H1 (cell line): ENCODE measurements at regions not wholly inside any gene's neighbourhood (a gene's known extent, or its start where the extent isn't known, plus 50 kb on each side); places are given as distances from the start of the nearest gene placed in this dataset.

Experiments
- CTCF ChIA-PET: fragments of 300-600 bp; sonication (Branson Sonifier 250); formaldehyde crosslinking; loops from one replicate; lab custom pipeline; 2021; ENCODE audit not compliant: partially characterized antibody; lab: Charles Lee
- POLR2A ChIA-PET: fragments of 300-600 bp; sonication (Branson Sonifier 250); formaldehyde crosslinking; loops from one replicate; lab custom pipeline; 2021; ENCODE audit warnings: inconsistent platforms; ENCODE audit not compliant: partially characterized antibody; lab: Charles Lee
- DNase-seq, 2 experiments: peaks; one replicate each; pipeline versions ENCODE4 v3.0.0 to v3.0.0-alpha.2; 2010 to 2022; ENCODE audit warnings: low spot score in 2 of 2, low read depth in 1 of 2, mixed read lengths in 1 of 2
- FAIRE-seq: peaks from 2 replicates; lab custom pipeline; 2011; peaks lifted over from hg19 to GRCh38; lab: Jason Lieb, UNC
- H2AFZ ChIP-seq: 2 replicates; pipeline ENCODE4 v1.8.1; 2012; ENCODE audit warnings: low read length, inconsistent platforms
- H2AK5ac ChIP-seq: 2 replicates; pipeline ENCODE4 v1.6.1; 2013; ENCODE audit warnings: low read depth, low read length
- H2BK120ac ChIP-seq: replicated peaks from 2 replicates; pipeline ENCODE3; 2013; ENCODE audit warnings: low read depth, low read length, inconsistent platforms
- H2BK12ac ChIP-seq: 2 replicates; pipeline ENCODE4 v1.6.1; 2013; ENCODE audit warnings: low read depth, low read length
- H2BK15ac ChIP-seq: 2 replicates; pipeline ENCODE4 v1.6.1; 2013; ENCODE audit warnings: low read length
- H2BK20ac ChIP-seq: 2 replicates; pipeline ENCODE4 v1.6.1; 2013; ENCODE audit warnings: low read length
- H2BK5ac ChIP-seq: 2 replicates; pipeline ENCODE4 v1.6.1; 2013; ENCODE audit warnings: low read depth, low read length
- H3K14ac ChIP-seq: 2 replicates; pipeline ENCODE4 v1.6.1; 2013; ENCODE audit warnings: inconsistent platforms; ENCODE audit not compliant: insufficient read length
- H3K18ac ChIP-seq: 2 replicates; pipeline ENCODE4 v1.6.1; 2013; ENCODE audit warnings: low read length; ENCODE audit errors: extremely low read depth
- H3K23ac ChIP-seq: 2 replicates; pipeline ENCODE4 v1.6.1; 2013; ENCODE audit warnings: inconsistent platforms; ENCODE audit not compliant: insufficient read length
- H3K23me2 ChIP-seq: 2 replicates; pipeline ENCODE4 v1.6.1; 2013; ENCODE audit warnings: low read depth, low read length
- H3K27ac ChIP-seq: 2 replicates; pipeline ENCODE4 v1.6.1; 2011; ENCODE audit warnings: low read depth, low read length, inconsistent platforms
- H3K27me3 ChIP-seq, 4 experiments: replicated peaks in 1 of 4; 1 replicate in 1 of 4; 2 replicates in 3 of 4; pipeline versions ENCODE4 v1.6.1 to v1.8.1; 2011 to 2013; ENCODE audit warnings: low read length in 3 of 4, mild to moderate bottlenecking in 3 of 4, inconsistent platforms in 2 of 4, mixed read lengths in 2 of 4, moderate library complexity in 1 of 4; ENCODE audit not compliant: control insufficient read depth in 3 of 4, insufficient read depth in 3 of 4; ENCODE audit errors: extremely low read depth in 1 of 4
- H3K36me3 ChIP-seq, 4 experiments: 2 replicates each; pipeline versions ENCODE4 v1.6.1 to v1.8.1; 2011 to 2013; ENCODE audit warnings: mild to moderate bottlenecking in 4 of 4, low read length in 3 of 4, moderate library complexity in 2 of 4, control low read depth in 1 of 4, inconsistent platforms in 1 of 4; ENCODE audit not compliant: insufficient read depth in 4 of 4, control insufficient read depth in 2 of 4
- H3K4ac ChIP-seq: replicated peaks from 2 replicates; pipeline ENCODE3; 2013; ENCODE audit warnings: low read length, low read depth, mixed read lengths, inconsistent platforms; ENCODE audit not compliant: insufficient read length
- H3K4me1 ChIP-seq, 4 experiments: replicated peaks in 1 of 4; 1 replicate in 1 of 4; 2 replicates in 3 of 4; pipeline versions ENCODE4 v1.6.1 to v1.8.1; 2011 to 2013; ENCODE audit warnings: low read length in 3 of 4, inconsistent platforms in 2 of 4, mixed read lengths in 1 of 4; ENCODE audit not compliant: insufficient read depth in 4 of 4, control insufficient read depth in 3 of 4
- H3K4me2 ChIP-seq, 2 experiments: 2 replicates each; pipeline versions ENCODE4 v1.6.1 to v1.8.1; 2011 to 2013; ENCODE audit warnings: low read depth in 2 of 2, low read length in 2 of 2, control low read depth in 1 of 2, inconsistent platforms in 1 of 2, mild to moderate bottlenecking in 1 of 2; ENCODE audit not compliant: insufficient read depth in 1 of 2
- H3K4me3 ChIP-seq, 4 experiments: fragments of 200-600, 300-600 bp in 1 of 4; sonication (generic), shearing (Covaris generic), sonication (Bioruptor Twin) in 1 of 4; 2 replicates each; pipeline versions ENCODE4 v1.5.1 to v1.8.1; 2011 to 2016; ENCODE audit warnings: low read length in 4 of 4, low read depth in 3 of 4, control low read depth in 2 of 4, inconsistent platforms in 2 of 4, mild to moderate bottlenecking in 2 of 4, mixed read lengths in 1 of 4, moderate library complexity in 1 of 4; ENCODE audit not compliant: insufficient read depth in 2 of 4; ENCODE audit errors: extremely low read depth in 1 of 4
- H3K56ac ChIP-seq: replicated peaks from 2 replicates; pipeline ENCODE3; 2013; ENCODE audit warnings: low read depth, mild to moderate bottlenecking, mixed read lengths, low read length, inconsistent platforms; ENCODE audit not compliant: insufficient read length
- H3K79me1 ChIP-seq: 2 replicates; pipeline ENCODE4 v1.6.1; 2013; ENCODE audit warnings: low read depth, low read length, control low read depth
- H3K79me2 ChIP-seq, 2 experiments: 2 replicates each; pipeline versions ENCODE4 v1.6.1 to v1.8.1; 2012 to 2013; ENCODE audit warnings: low read length in 2 of 2, mild to moderate bottlenecking in 2 of 2, inconsistent platforms in 1 of 2; ENCODE audit not compliant: insufficient read depth in 2 of 2, control insufficient read depth in 1 of 2
- H3K9ac ChIP-seq, 4 experiments: replicated peaks in 1 of 4; 1 replicate in 1 of 4; 2 replicates in 3 of 4; pipeline versions ENCODE4 v1.6.1 to v1.8.1; 2011 to 2013; ENCODE audit warnings: low read depth in 3 of 4, low read length in 3 of 4, control low read depth in 2 of 4, mild to moderate bottlenecking in 2 of 4, moderate library complexity in 2 of 4, inconsistent platforms in 1 of 4; ENCODE audit errors: extremely low read depth in 1 of 4
- H3K9me3 ChIP-seq, 2 experiments: 2 replicates each; pipeline versions ENCODE4 v1.6.1 to v1.8.1; 2012 to 2013; ENCODE audit warnings: mild to moderate bottlenecking in 2 of 2, moderate library complexity in 2 of 2, control low read depth in 1 of 2, inconsistent platforms in 1 of 2, low read depth in 1 of 2, low read length in 1 of 2, mixed read lengths in 1 of 2; ENCODE audit not compliant: insufficient read depth in 2 of 2
- H4K20me1 ChIP-seq, 2 experiments: replicated peaks in 1 of 2; 2 replicates each; pipeline versions ENCODE3 to v1.8.1; 2011 to 2013; ENCODE audit warnings: inconsistent platforms in 2 of 2, low read length in 2 of 2, mild to moderate bottlenecking in 1 of 2; ENCODE audit not compliant: insufficient read depth in 2 of 2, control insufficient read depth in 1 of 2
- H4K5ac ChIP-seq: 2 replicates; pipeline ENCODE4 v1.6.1; 2013; ENCODE audit warnings: low read length, low read depth, mixed read lengths, inconsistent platforms; ENCODE audit not compliant: insufficient read length
- H4K8ac ChIP-seq: 2 replicates; pipeline ENCODE4 v1.8.0; 2013; ENCODE audit warnings: mild to moderate bottlenecking, moderate library complexity, low read length, inconsistent platforms; ENCODE audit not compliant: insufficient read depth; ENCODE audit errors: extremely low read depth
- H4K91ac ChIP-seq: replicated peaks from 2 replicates; pipeline ENCODE3; 2013; ENCODE audit warnings: low read length, mixed read lengths, inconsistent platforms; ENCODE audit not compliant: insufficient read length
- CREB1 ChIP-seq: IDR thresholded peaks from 2 replicates; pipeline ENCODE4 v1.6.1; 2012; ENCODE audit warnings: inconsistent platforms
- WGBS, 2 experiments: shearing (Covaris generic) in 1 of 2; methylation state at CpG; one replicate each; pipeline versions ENCODE4 v1.1.6 to v1.1.7; 2013 to 2015; ENCODE audit warnings: low lambda C conversion rate in 2 of 2, mixed read lengths in 2 of 2, inconsistent platforms in 1 of 2, low coverage in 1 of 2, missing lambda C conversion rate in 1 of 2; ENCODE audit not compliant: insufficient replicate concordance in 2 of 2, insufficient coverage in 1 of 2, insufficient read length in 1 of 2; ENCODE audit errors: extremely low coverage in 1 of 2, missing lambda C conversion rate in 1 of 2; 5-methylcytosine and 5-hydroxymethylcytosine counted together
- TF ChIP-seq, protein P1 (sequence below): IDR thresholded peaks from 2 replicates; pipeline ENCODE4 v1.6.1; 2012; ENCODE audit warnings: inconsistent platforms

GRCh38 chrX:122203399-122203798, 980.7 kb upstream of the GRIA3 start:
- Histone ChIP-seq H3K9me3 (no peaks in the 10 kb centered on the region), H3K4ac (no peak overlapping the region), H4K5ac (no peak overlapping the region), H3K79me1 (no peaks in the 10 kb centered on the region), H3K14ac (no peak overlapping the region), H2BK15ac (no peak overlapping the region), H2BK12ac (0 out of 2 replicates have a peak overlapping the region, but pooled peaks have one; percentile 33), H3K23ac (no peak overlapping the region), H3K36me3 (no peaks in the 10 kb centered on the region), H2BK20ac (no peak overlapping the region), H4K20me1 (no peaks in the 10 kb centered on the region), H3K18ac (no peak overlapping the region), H3K79me2 (no peaks in the 10 kb centered on the region), H2BK120ac (no peak overlapping the region), H4K8ac (no peak overlapping the region), H3K27ac (no peak overlapping the region), H3K27me3 (no peaks in the 10 kb centered on the region), H3K23me2 (no peaks in the 10 kb centered on the region), H2AK5ac (no peak overlapping the region), H3K56ac (no peak overlapping the region), H3K4me3 (no peak overlapping the region), H4K91ac (no peak overlapping the region), H2AFZ (0 out of 2 replicates have a peak overlapping the region, but pooled peaks have one; percentile 44), H3K4me1 (peaks cover 0 to 4% (median 0%) of the 10 kb centered on the region in 4 experiments; a peak in 1 of 7 replicates), H3K4me2 (no peak overlapping the region), H2BK5ac (no peak overlapping the region), H3K9ac (no peak overlapping the region)
- TF ChIP-seq, protein P1, sequence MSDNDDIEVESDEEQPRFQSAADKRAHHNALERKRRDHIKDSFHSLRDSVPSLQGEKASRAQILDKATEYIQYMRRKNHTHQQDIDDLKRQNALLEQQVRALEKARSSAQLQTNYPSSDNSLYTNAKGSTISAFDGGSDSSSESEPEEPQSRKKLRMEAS, result peak; percentile 41; the same call in 1 of the 2 replicates
- no peak for TF ChIP-seq CREB1
- ChIA-PET CTCF (no interaction called here), POLR2A (interaction anchor here (1.8 kb wide), 1 partner anchor 18 kb away, joined by 7 read pairs; no protein-coding TSS in a partner anchor)
- DNase-seq (no peak), FAIRE-seq (no peak)
- 44% methylated on average over 3 of the region's 3 CpGs; no CpG with 5 or more reads in 1 of the 2 experiments for WGBS, 2 experiments
